ENCODE measurements at regions not wholly inside any gene's neighbourhood (a gene's known extent, or its start where the extent isn't known, plus 50 kb on each side); places are given as distances from the start of the nearest gene placed in this dataset.

- DNase-seq (ENCODE audit: low read depth): no peak
Measured at GRCh38 chr6:6840831-6841291, 252.3 kb downstream of the LY86 start.

GRCh38 chr6:6841571-6841970, 253.1 kb downstream of the LY86 start:
- no peak for DNase-seq (ENCODE audit: low read depth)

- no peak for DNase-seq (ENCODE audit: low read depth)
Measured at GRCh38 chr6:6842291-6842690, 253.8 kb downstream of the LY86 start.

GRCh38 chr6:6843057-6843627, 254.6 kb downstream of the LY86 start:
- peak; percentile 59 for DNase-seq (ENCODE audit: low read depth)

GRCh38 chr6:6843777-6844176, 255.3 kb downstream of the LY86 start:
- DNase-seq (ENCODE audit: low read depth): no peak

- DNase-seq (ENCODE audit: low read depth): no peak
Measured at GRCh38 chr6:6844530-6844929, 256.0 kb downstream of the LY86 start.

- DNase-seq (ENCODE audit: low read depth): no peak
Measured at GRCh38 chr6:6845603-6846002, 257.1 kb downstream of the LY86 start.

GRCh38 chr6:6847591-6847990, 259.1 kb downstream of the LY86 start:
- DNase-seq (ENCODE audit: low read depth): no peak

GRCh38 chr6:6851059-6851948, 256.5 kb upstream of the RREB1 start:
- peak; percentile 97 for DNase-seq (ENCODE audit: low read depth)

- DNase-seq (ENCODE audit: low read depth): no peak
Measured at GRCh38 chr6:6851949-6852261, 255.9 kb upstream of the RREB1 start.

- peak; percentile 46 for DNase-seq (ENCODE audit: low read depth)
Measured at GRCh38 chr6:6856538-6857523, 250.9 kb upstream of the RREB1 start.

GRCh38 chr6:6857528-6857927, 250.2 kb upstream of the RREB1 start:
- DNase-seq (ENCODE audit: low read depth): no peak

- no peak for DNase-seq (ENCODE audit: low read depth)
Measured at GRCh38 chr6:6858533-6858982, 249.2 kb upstream of the RREB1 start.

- no peak for DNase-seq (ENCODE audit: low read depth)
Measured at GRCh38 chr6:6859105-6859504, 248.7 kb upstream of the RREB1 start.

- DNase-seq (ENCODE audit: low read depth): no peak
Measured at GRCh38 chr6:6859722-6860121, 248.0 kb upstream of the RREB1 start.

GRCh38 chr6:6860863-6861262, 246.9 kb upstream of the RREB1 start:
- no peak for DNase-seq (ENCODE audit: low read depth)

GRCh38 chr6:6861351-6861894, 246.3 kb upstream of the RREB1 start:
- DNase-seq (ENCODE audit: low read depth): no peak

- DNase-seq (ENCODE audit: low read depth): no peak
Measured at GRCh38 chr6:6861995-6862394, 245.8 kb upstream of the RREB1 start.

- DNase-seq (ENCODE audit: low read depth): no peak
Measured at GRCh38 chr6:6863970-6864639, 243.7 kb upstream of the RREB1 start.

- DNase-seq (ENCODE audit: low read depth): no peak
Measured at GRCh38 chr6:6865611-6866010, 242.2 kb upstream of the RREB1 start.

GRCh38 chr6:6866656-6867403, 240.9 kb upstream of the RREB1 start:
- no peak for DNase-seq (ENCODE audit: low read depth)
